ENCODE measurements at regions not wholly inside any gene's neighbourhood (a gene's known extent, or its start where the extent isn't known, plus 50 kb on each side); places are given as distances from the start of the nearest gene placed in this dataset.
"Not testable (repeated sequence)": the region's sequence is repeated elsewhere in the genome, so short reads cannot be mapped to it uniquely, and the experiment has no call there.

GRCh38 chr2:15694589-15694986 is 102.9 kb downstream of the DDX1 start:
- no peak for ATAC-seq (ENCODE audit: insufficient read depth, low read depth)
- no peak overlapping the region for H2AFZ ChIP-seq (ENCODE audit: low read depth, low read length)

DNA sequence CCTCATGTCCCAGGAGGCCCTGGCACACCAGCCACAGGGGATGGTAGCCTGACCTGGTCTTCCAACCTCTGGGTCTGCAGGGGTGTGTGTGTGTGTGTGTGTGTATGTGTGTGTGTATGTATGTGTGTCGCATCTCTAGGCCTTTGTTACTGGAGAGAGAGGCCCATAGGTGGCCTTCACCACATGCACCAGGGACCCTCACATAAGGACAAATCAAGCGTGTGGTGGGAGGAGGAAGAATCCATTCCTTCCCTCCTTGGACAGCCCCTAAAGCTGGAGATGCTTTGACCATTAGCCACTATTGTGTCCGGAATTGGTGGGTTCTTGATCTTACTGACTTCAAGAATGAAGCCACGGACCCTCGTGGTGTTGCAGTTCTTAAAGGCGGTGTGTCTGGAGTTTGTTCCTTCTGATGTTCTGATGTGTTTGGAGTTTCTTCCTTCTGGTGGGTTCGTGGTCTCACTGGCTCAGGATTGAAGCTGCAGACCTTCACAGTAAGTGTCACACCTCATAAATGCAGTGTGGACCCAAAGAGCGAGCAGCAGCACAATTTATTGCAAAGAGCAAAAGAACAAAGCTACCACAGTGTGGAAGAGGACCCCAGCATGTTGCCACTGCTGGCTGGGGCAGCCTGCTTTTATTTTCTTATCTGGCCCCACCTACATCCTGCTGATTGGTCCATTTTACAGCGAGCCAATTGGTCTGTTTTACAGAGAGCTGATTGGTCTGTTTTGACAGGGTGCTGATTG is 104.1 kb downstream of the DDX1 start:
- Histone ChIP-seq H3K4me3 (ENCODE audit: low read depth in 1 of 2, low read length in 2 of 2) (no peak overlapping the region), H3K79me2 (ENCODE audit: insufficient read depth, low read length) (no peaks in the 10 kb centered on the region), H3K9me3 (ENCODE audit: insufficient read depth, low read length, severe bottlenecking) (no peaks in the 10 kb centered on the region), H3K27ac (ENCODE audit: low read length) (no peak overlapping the region), H3K4me2 (ENCODE audit: insufficient read depth, low read length) (no peak overlapping the region), H3K9ac (ENCODE audit: low read depth, low read length) (no peak overlapping the region), H3K4me1 (ENCODE audit: insufficient read depth, low read length) (no peaks in the 10 kb centered on the region), H2AFZ (ENCODE audit: low read depth, low read length) (no peak overlapping the region), H3K27me3 (ENCODE audit: insufficient read depth, low read length, poor library complexity) (no peaks in the 10 kb centered on the region), H3K36me3 (ENCODE audit: insufficient read depth, low read length) (no peaks in the 10 kb centered on the region), H4K20me1 (ENCODE audit: insufficient read depth, low read length) (no peaks in the 10 kb centered on the region)
- no peak for ATAC-seq (ENCODE audit: insufficient read depth, low read depth)
- TF ChIP-seq EZH2 (IDR thresholded peaks at IDR 0.05; ENCODE audit: borderline replicate concordance, low read depth, low read length, severe bottlenecking) (no peak), CTCF (IDR thresholded peaks at IDR 0.05; ENCODE audit: borderline replicate concordance, extremely low read depth, low read length, poor library complexity, severe bottlenecking) (no peak)
- DNase-seq: no peak

More at GRCh38 chr2:15694589-15694986, 102.9 kb downstream of the DDX1 start:
- Histone ChIP-seq H3K9ac (ENCODE audit: low read depth, low read length) (no peak overlapping the region), H3K4me3 (ENCODE audit: low read depth in 1 of 2, low read length in 2 of 2) (no peak overlapping the region), H3K4me1 (ENCODE audit: insufficient read depth, low read length) (no peaks in the 10 kb centered on the region), H4K20me1 (ENCODE audit: insufficient read depth, low read length) (no peaks in the 10 kb centered on the region), H3K27ac (ENCODE audit: low read length) (no peak overlapping the region), H3K4me2 (ENCODE audit: insufficient read depth, low read length) (no peak overlapping the region), H3K79me2 (ENCODE audit: insufficient read depth, low read length) (no peaks in the 10 kb centered on the region), H3K27me3 (ENCODE audit: insufficient read depth, low read length, poor library complexity) (no peaks in the 10 kb centered on the region), H3K36me3 (ENCODE audit: insufficient read depth, low read length) (no peaks in the 10 kb centered on the region), H3K9me3 (ENCODE audit: insufficient read depth, low read length, severe bottlenecking) (no peaks in the 10 kb centered on the region)
- DNase-seq: no peak
- no peak for TF ChIP-seq EZH2 (IDR thresholded peaks at IDR 0.05; ENCODE audit: borderline replicate concordance, low read depth, low read length, severe bottlenecking)

GRCh38 chr2:15696606-15697170 is 105.0 kb downstream of the DDX1 start:
- not testable (repeated sequence) for H3K4me2 ChIP-seq (ENCODE audit: insufficient read depth, low read length); H3K79me2 ChIP-seq (ENCODE audit: insufficient read depth, low read length); ATAC-seq (ENCODE audit: insufficient read depth, low read depth); H3K4me1 ChIP-seq (ENCODE audit: insufficient read depth, low read length); H3K9ac ChIP-seq (ENCODE audit: low read depth, low read length); H3K27me3 ChIP-seq (ENCODE audit: insufficient read depth, low read length, poor library complexity); H4K20me1 ChIP-seq (ENCODE audit: insufficient read depth, low read length); H3K27ac ChIP-seq (ENCODE audit: low read length); H3K9me3 ChIP-seq (ENCODE audit: insufficient read depth, low read length, severe bottlenecking); H2AFZ ChIP-seq (ENCODE audit: low read depth, low read length); H3K36me3 ChIP-seq (ENCODE audit: insufficient read depth, low read length); DNase-seq; H3K4me3 ChIP-seq (ENCODE audit: low read depth in 1 of 2, low read length in 2 of 2)

- no peak for DNase-seq
- H3K27me3 ChIP-seq (ENCODE audit: insufficient read depth, low read length, poor library complexity): no peaks in the 10 kb centered on the region
- no peaks in the 10 kb centered on the region for H4K20me1 ChIP-seq (ENCODE audit: insufficient read depth, low read length)
These were observed 108.5 kb downstream of the DDX1 start for GRCh38 chr2:15700131-15700530.

More at GRCh38 chr2:15700131-15700530, 108.5 kb downstream of the DDX1 start:
- no peak for TF ChIP-seq EZH2 (IDR thresholded peaks at IDR 0.05; ENCODE audit: borderline replicate concordance, low read depth, low read length, severe bottlenecking)
- TF ChIP-seq CTCF (IDR thresholded peaks at IDR 0.05; ENCODE audit: borderline replicate concordance, extremely low read depth, low read length, poor library complexity, severe bottlenecking): no peak
- Histone ChIP-seq H3K79me2 (ENCODE audit: insufficient read depth, low read length) (no peaks in the 10 kb centered on the region), H3K9me3 (ENCODE audit: insufficient read depth, low read length, severe bottlenecking) (no peaks in the 10 kb centered on the region), H3K9ac (ENCODE audit: low read depth, low read length) (no peak overlapping the region), H3K4me1 (ENCODE audit: insufficient read depth, low read length) (no peaks in the 10 kb centered on the region), H3K4me3 (ENCODE audit: low read depth in 1 of 2, low read length in 2 of 2) (no peak overlapping the region), H3K27ac (ENCODE audit: low read length) (no peak overlapping the region), H3K36me3 (ENCODE audit: insufficient read depth, low read length) (no peaks in the 10 kb centered on the region), H2AFZ (ENCODE audit: low read depth, low read length) (no peak overlapping the region), H3K4me2 (ENCODE audit: insufficient read depth, low read length) (no peak overlapping the region)
- ATAC-seq (ENCODE audit: insufficient read depth, low read depth): no peak

Measured in DND-41 (cell line).